Mesendoderm (in vitro differentiated cells): ENCODE measurements at regions not wholly inside any gene's neighbourhood (a gene's known extent, or its start where the extent isn't known, plus 50 kb on each side); places are given as distances from the start of the nearest gene placed in this dataset.

Source experiments
- DNase-seq: peaks from one replicate; pipeline ENCODE4 v3.0.0; 2013
- H2AK5ac ChIP-seq: 2 replicates; pipeline ENCODE4 v1.6.1; 2013; ENCODE audit warnings: low read length, inconsistent platforms
- H2BK120ac ChIP-seq: 2 replicates; pipeline ENCODE4 v1.6.1; 2013; ENCODE audit warnings: low read depth, mild to moderate bottlenecking, low read length, moderate library complexity, mixed read lengths
- H2BK15ac ChIP-seq: replicated peaks from 2 replicates; pipeline ENCODE4 v1.6.1; 2013; ENCODE audit warnings: low read depth, mild to moderate bottlenecking, moderate library complexity
- H2BK5ac ChIP-seq: 2 replicates; pipeline ENCODE4 v1.6.1; 2013; ENCODE audit warnings: low read length, inconsistent platforms
- H3K18ac ChIP-seq: 2 replicates; pipeline ENCODE4 v1.6.1; 2013; ENCODE audit warnings: mild to moderate bottlenecking, low read length, mixed read lengths
- H3K23ac ChIP-seq: one replicate; pipeline ENCODE4 v1.6.1; 2013; ENCODE audit warnings: low read length
- H3K27ac ChIP-seq: 2 replicates; pipeline ENCODE4 v1.5.1; 2013; ENCODE audit warnings: low read depth, mild to moderate bottlenecking, inconsistent platforms, low read length, moderate library complexity
- H3K27me3 ChIP-seq: 2 replicates; pipeline ENCODE4 v1.6.1; 2013; ENCODE audit warnings: low read length, control low read depth, mild to moderate bottlenecking, inconsistent platforms; ENCODE audit not compliant: insufficient read depth, poor library complexity
- H3K36me3 ChIP-seq: 2 replicates; pipeline ENCODE4 v1.6.1; 2013; ENCODE audit warnings: low read length, inconsistent platforms; ENCODE audit not compliant: control insufficient read depth, insufficient read depth
- H3K4ac ChIP-seq: one replicate; pipeline ENCODE4 v1.6.1; 2013; ENCODE audit warnings: low read depth, mild to moderate bottlenecking, low read length, moderate library complexity
- H3K4me1 ChIP-seq: 2 replicates; pipeline ENCODE4 v1.6.1; 2013; ENCODE audit warnings: low read depth, low read length, inconsistent platforms; ENCODE audit not compliant: control insufficient read depth
- H3K4me2 ChIP-seq: 2 replicates; pipeline ENCODE4 v1.6.1; 2013; ENCODE audit warnings: low read length
- H3K4me3 ChIP-seq: 2 replicates; pipeline ENCODE4 v1.5.1; 2013; ENCODE audit warnings: mild to moderate bottlenecking, low read length
- H3K56ac ChIP-seq: one replicate; pipeline ENCODE4 v1.6.1; 2013; ENCODE audit warnings: low read length
- H3K79me1 ChIP-seq: 2 replicates; pipeline ENCODE4 v1.6.1; 2013; ENCODE audit warnings: low read length, inconsistent platforms
- H3K79me2 ChIP-seq: 2 replicates; pipeline ENCODE4 v1.6.1; 2013; ENCODE audit warnings: mild to moderate bottlenecking, low read length; ENCODE audit not compliant: control insufficient read depth, insufficient read depth
- H3K9ac ChIP-seq: 2 replicates; pipeline ENCODE4 v1.6.1; 2013; ENCODE audit warnings: low read length, inconsistent platforms
- H4K5ac ChIP-seq: one replicate; pipeline ENCODE4 v1.6.1; 2013; ENCODE audit warnings: low read length
- H4K8ac ChIP-seq: one replicate; pipeline ENCODE4 v1.6.1; 2013; ENCODE audit warnings: low read depth, mild to moderate bottlenecking, control low read depth, low read length, moderate library complexity
- WGBS: extraction: QIAGEN DNeasy Blood & Tissue Kit; methylation state at CpG from one replicate; pipeline ENCODE4 v1.1.7; 2013; ENCODE audit warnings: low lambda C conversion rate, missing lambda C conversion rate; ENCODE audit not compliant: insufficient coverage; ENCODE audit errors: extremely low coverage; 5-methylcytosine and 5-hydroxymethylcytosine counted together

DNA sequence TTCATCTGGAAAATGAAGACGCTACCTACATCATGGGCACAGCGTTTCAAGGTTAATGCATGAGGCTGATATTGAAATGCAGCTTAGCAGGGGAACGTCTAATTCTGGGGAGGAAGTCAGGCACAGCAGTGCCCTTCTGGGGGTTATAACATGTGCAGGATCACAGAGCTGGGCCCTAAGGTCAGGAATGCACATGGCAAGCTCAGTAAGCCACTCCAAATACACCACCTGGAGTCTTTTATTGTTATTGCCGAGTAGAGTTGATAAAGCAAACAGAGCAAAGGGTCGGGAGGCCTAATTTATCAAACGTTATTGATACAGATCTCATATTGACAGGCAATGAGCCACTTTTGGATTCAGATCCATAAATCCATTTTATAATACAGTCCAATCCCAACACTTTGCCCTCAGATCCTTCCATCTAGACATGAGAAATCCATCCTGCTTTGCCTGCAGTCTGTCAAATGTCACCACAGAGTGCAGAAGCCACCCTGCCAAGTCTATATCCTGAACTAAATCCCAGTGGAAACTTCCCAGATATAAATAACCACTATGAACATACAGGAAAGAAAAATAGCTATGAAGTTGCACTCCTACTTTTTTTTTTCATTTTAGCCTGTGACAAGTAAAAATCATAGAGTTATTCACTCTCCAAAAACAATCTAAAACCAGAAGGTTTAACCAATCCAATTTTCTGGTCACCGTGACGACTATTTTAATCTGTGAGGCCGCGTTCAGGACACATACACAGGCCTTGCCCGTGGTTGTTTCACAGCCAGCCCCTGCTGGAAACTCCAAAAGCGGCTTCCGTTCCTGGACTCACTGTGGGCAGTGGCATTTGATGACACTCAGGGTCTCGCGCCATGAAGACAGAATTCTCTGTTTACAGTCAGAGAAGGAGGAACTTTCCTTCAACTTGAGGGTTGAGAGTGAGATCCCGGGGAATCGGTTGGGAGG, 335.4 kb downstream of the DHX15 start:
- Histone ChIP-seq H3K9ac (no peak overlapping the region), H3K27ac (no peak overlapping the region), H3K4ac (no peak overlapping the region), H4K8ac (no peak overlapping the region), H2BK5ac (no peak overlapping the region), H3K4me3 (no peak overlapping the region), H3K79me2 (no peaks in the 10 kb centered on the region), H3K4me1 (no peaks in the 10 kb centered on the region), H3K27me3 (no peaks in the 10 kb centered on the region), H3K56ac (no peak overlapping the region), H3K4me2 (no peak overlapping the region), H2BK15ac (no peak overlapping the region), H2BK120ac (no peak overlapping the region), H3K18ac (no peak overlapping the region), H4K5ac (no peak overlapping the region), H2AK5ac (no peak overlapping the region), H3K23ac (no peak overlapping the region), H3K79me1 (no peaks in the 10 kb centered on the region), H3K36me3 (no peaks in the 10 kb centered on the region)
- WGBS, result no CpG with 5 or more reads among the region's 17 CpGs
- DNase-seq, result peak; percentile 29

DNA sequence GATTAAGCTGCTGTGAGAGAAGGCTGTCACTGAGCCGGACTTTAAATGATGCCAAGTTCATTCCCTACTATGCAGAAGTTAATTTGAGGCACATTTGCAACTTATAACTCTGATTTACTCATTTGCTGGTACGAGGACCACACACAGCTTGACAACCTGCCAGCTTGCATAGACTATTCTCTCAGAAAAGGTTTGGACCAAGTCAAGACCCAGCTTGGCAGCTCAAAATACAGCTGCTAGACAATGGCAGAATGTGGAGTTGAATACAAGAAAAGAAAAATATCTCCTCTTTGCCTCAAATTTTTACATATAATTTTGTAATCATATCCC, 338.9 kb downstream of the DHX15 start:
- H4K8ac ChIP-seq, result no peak overlapping the region
- DNase-seq, result no peak
- no peak overlapping the region for H3K56ac ChIP-seq
- H2BK5ac ChIP-seq, result no peak overlapping the region
- H3K9ac ChIP-seq, result no peak overlapping the region
- H3K27ac ChIP-seq, result no peak overlapping the region
- no peak overlapping the region for H2AK5ac ChIP-seq
- no peak overlapping the region for H3K4me3 ChIP-seq
- no peaks in the 10 kb centered on the region for H3K27me3 ChIP-seq
- H2BK120ac ChIP-seq, result no peak overlapping the region
- no peaks in the 10 kb centered on the region for H3K36me3 ChIP-seq
- no peak overlapping the region for H3K4ac ChIP-seq
- no peak overlapping the region for H3K18ac ChIP-seq
- no peaks in the 10 kb centered on the region for H3K79me1 ChIP-seq
- no peak overlapping the region for H4K5ac ChIP-seq
- WGBS, result no CpG with 5 or more reads among the region's 2 CpGs
- H3K79me2 ChIP-seq, result no peaks in the 10 kb centered on the region
- H3K23ac ChIP-seq, result no peak overlapping the region
- no peaks in the 10 kb centered on the region for H3K4me1 ChIP-seq
- no peak overlapping the region for H3K4me2 ChIP-seq
- H2BK15ac ChIP-seq, result no peak overlapping the region

DNA sequence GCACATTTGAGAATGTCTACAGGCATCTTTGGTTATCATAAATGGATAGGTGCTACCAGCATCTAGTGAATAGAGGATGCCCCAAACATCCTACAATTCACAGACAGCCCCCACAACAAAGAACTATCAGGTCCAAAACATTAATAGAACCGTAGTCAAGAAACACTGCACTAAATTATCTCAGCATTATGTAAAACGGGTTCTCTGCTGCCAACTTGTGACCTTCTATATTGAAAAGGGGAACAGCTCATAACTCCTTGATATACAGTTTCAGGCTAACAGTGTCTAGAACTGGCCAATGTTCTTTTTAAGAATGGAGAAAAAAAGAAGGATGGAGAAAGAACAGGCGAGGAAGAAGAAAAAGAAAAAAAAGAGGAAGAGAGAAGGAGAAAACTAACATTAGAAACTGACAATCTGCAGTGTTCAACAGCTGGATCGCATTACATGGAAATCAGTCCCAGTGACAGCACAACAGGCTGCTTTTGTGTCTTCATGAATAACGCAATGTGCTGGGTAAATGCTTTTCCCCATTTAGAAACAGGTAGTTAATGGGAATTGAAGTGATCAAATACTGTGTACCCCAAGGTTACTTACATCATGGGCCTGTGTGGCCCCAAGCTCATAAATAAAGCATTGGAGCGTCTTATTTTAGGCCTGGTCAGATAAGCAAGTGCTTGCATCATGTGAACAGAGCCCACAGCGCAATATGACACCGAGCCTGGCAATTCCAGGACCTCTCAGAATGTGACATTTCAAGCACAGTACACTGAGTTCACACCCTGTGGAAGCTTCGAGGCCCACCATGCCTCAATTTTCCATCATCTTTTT, 339.5 kb downstream of the DHX15 start:
- H3K4ac ChIP-seq, result no peak overlapping the region

DNA sequence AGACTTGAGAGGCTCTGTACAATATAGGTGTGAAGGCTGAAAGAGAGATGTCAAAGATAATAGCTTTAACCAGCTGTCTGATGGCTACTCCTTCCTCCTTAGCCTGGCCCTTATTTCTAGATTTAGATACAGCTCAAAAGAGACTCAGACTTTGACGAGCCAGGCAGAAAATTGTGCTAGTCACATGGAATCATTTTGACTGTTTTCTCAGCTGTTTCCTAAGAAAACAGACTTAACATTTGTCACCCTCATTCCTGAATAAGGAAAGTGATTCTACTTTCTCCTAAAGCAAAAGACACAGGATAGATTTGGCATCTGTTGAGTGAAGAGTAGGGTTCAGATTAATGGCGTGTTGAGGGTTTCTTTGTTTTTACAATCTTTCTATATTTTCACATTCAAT, 340.7 kb downstream of the DHX15 start:
- Histone ChIP-seq H2BK15ac (no peak overlapping the region), H4K8ac (no peak overlapping the region), H3K79me1 (no peaks in the 10 kb centered on the region), H2AK5ac (no peak overlapping the region), H4K5ac (no peak overlapping the region), H3K27ac (no peak overlapping the region), H2BK120ac (no peak overlapping the region), H3K27me3 (no peaks in the 10 kb centered on the region), H3K4me1 (no peaks in the 10 kb centered on the region), H3K4me2 (no peak overlapping the region), H3K56ac (no peak overlapping the region), H3K18ac (no peak overlapping the region), H3K23ac (no peak overlapping the region), H3K79me2 (no peaks in the 10 kb centered on the region), H3K4ac (no peak overlapping the region), H3K4me3 (no peak overlapping the region), H3K9ac (no peak overlapping the region), H3K36me3 (no peaks in the 10 kb centered on the region), H2BK5ac (no peak overlapping the region)
- WGBS, result no CpG with 5 or more reads among the region's 2 CpGs
- DNase-seq, result no peak

More for the DNA sequence above, 339.5 kb downstream of the DHX15 start:
- H3K23ac ChIP-seq, result no peak overlapping the region
- no peak overlapping the region for H2BK5ac ChIP-seq
- H4K8ac ChIP-seq, result no peak overlapping the region
- H3K9ac ChIP-seq, result no peak overlapping the region
- no CpG with 5 or more reads among the region's 9 CpGs for WGBS
- no peaks in the 10 kb centered on the region for H3K27me3 ChIP-seq
- no peak overlapping the region for H3K27ac ChIP-seq
- H2BK15ac ChIP-seq, result no peak overlapping the region
- DNase-seq, result no peak
- H3K79me1 ChIP-seq, result no peaks in the 10 kb centered on the region
- no peak overlapping the region for H3K4me2 ChIP-seq
- H3K36me3 ChIP-seq, result no peaks in the 10 kb centered on the region
- no peak overlapping the region for H2AK5ac ChIP-seq
- no peaks in the 10 kb centered on the region for H3K4me1 ChIP-seq
- H2BK120ac ChIP-seq, result no peak overlapping the region
- H3K56ac ChIP-seq, result no peak overlapping the region
- H3K18ac ChIP-seq, result no peak overlapping the region
- H3K4me3 ChIP-seq, result no peak overlapping the region
- H4K5ac ChIP-seq, result no peak overlapping the region
- H3K79me2 ChIP-seq, result no peaks in the 10 kb centered on the region

DNA sequence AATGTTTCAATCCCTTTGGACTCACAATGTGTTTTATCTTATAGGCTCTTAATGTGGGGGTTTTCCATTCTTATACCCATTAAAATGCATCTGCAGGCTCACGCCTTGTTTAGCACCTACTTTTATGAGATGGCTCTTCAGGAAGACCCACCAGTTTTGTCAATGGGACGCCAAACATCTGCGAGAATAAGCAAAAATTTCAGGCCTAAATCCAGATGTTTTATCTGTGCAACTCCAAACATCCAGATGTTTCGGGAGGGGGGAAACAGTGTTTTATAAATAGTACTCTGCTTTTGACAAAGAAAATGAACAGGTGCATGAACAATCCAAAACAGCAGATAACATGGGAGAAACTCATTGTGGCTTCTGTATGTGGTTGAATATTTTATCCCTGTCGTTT, 342.8 kb downstream of the DHX15 start:
- DNase-seq, result no peak
- no peak overlapping the region for H2BK120ac ChIP-seq
- H3K56ac ChIP-seq, result no peak overlapping the region
- no peak overlapping the region for H3K4me2 ChIP-seq
- H4K5ac ChIP-seq, result no peak overlapping the region
- no peak overlapping the region for H3K9ac ChIP-seq
- no peak overlapping the region for H3K4ac ChIP-seq
- no peak overlapping the region for H2BK5ac ChIP-seq
- H2BK15ac ChIP-seq, result no peak overlapping the region
- H3K27ac ChIP-seq, result no peak overlapping the region
- no peak overlapping the region for H4K8ac ChIP-seq
- no peaks in the 10 kb centered on the region for H3K79me1 ChIP-seq
- no peaks in the 10 kb centered on the region for H3K27me3 ChIP-seq
- H3K23ac ChIP-seq, result no peak overlapping the region
- H3K4me3 ChIP-seq, result no peak overlapping the region
- H3K4me1 ChIP-seq, result no peaks in the 10 kb centered on the region
- H3K36me3 ChIP-seq, result no peaks in the 10 kb centered on the region
- no CpG with 5 or more reads among the region's 5 CpGs for WGBS
- no peak overlapping the region for H3K18ac ChIP-seq
- H2AK5ac ChIP-seq, result no peak overlapping the region
- no peaks in the 10 kb centered on the region for H3K79me2 ChIP-seq
